ENCODE measurements at regions not wholly inside any gene's neighbourhood (a gene's known extent, or its start where the extent isn't known, plus 50 kb on each side); places are given as distances from the start of the nearest gene placed in this dataset.

DNA sequence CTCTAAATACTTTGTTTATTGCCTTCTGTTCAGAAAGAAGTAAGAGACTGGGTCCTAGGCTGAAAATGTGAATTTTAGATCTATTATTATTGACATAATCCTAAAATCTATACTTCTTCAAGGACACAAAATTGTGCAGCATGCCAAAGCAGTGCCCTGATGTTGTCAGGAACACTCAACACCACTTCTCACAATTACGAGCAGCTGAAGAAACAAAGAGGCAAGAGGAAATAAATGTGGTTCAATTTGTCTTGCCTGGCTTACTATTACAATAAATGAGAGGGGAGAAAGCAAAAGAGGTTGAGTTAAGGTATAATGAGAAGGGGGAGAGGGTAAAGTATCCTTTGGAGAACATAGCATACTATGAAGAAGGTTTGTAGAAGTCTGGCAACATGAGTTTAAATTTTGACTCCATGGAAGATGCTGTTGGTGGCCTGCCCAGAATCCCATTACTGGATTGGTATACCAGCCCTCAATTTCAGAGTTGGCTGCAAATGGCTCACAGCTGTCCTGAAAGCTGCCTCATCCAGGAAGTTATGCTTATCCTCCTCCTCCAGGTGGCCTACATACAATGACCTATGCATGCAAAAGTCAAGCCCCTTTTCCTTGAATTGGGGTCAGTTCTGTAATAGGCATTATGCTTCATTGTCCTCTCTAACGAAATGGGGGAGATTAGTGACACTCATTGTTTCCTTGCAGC, 274.6 kb upstream of the SMIM30 start:
- H3K9me3 ChIP-seq (ENCODE audit: low read length) = no peaks in the 10 kb centered on the region
- H2AFZ ChIP-seq (ENCODE audit: low read length) = no peak overlapping the region
- intact Hi-C loops (cut with micrococcal nuclease; ENCODE audit: unreplicated experiment) = no loop called here
- TF ChIP-seq, protein P1, sequence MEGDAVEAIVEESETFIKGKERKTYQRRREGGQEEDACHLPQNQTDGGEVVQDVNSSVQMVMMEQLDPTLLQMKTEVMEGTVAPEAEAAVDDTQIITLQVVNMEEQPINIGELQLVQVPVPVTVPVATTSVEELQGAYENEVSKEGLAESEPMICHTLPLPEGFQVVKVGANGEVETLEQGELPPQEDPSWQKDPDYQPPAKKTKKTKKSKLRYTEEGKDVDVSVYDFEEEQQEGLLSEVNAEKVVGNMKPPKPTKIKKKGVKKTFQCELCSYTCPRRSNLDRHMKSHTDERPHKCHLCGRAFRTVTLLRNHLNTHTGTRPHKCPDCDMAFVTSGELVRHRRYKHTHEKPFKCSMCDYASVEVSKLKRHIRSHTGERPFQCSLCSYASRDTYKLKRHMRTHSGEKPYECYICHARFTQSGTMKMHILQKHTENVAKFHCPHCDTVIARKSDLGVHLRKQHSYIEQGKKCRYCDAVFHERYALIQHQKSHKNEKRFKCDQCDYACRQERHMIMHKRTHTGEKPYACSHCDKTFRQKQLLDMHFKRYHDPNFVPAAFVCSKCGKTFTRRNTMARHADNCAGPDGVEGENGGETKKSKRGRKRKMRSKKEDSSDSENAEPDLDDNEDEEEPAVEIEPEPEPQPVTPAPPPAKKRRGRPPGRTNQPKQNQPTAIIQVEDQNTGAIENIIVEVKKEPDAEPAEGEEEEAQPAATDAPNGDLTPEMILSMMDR (conservative IDR thresholded peaks at IDR 0.05; ENCODE audit: low read length) = no peak
- no peak for TF ChIP-seq EZH2phosphoT487 (IDR thresholded peaks at IDR 0.05; ENCODE audit: borderline replicate concordance, low read depth, low read length)
- POLR2A ChIA-PET = no interaction called here
- no peaks in the 10 kb centered on the region for H3K9me2 ChIP-seq (ENCODE audit: insufficient read depth, low read length)
- H4K20me1 ChIP-seq (ENCODE audit: insufficient read depth, low read length) = no peaks in the 10 kb centered on the region
- H3K4me3 ChIP-seq (ENCODE audit: low read depth, low read length, poor library complexity, severe bottlenecking) = no peak overlapping the region
- CTCF ChIA-PET (ENCODE audit: unreplicated experiment) = no interaction called here
- H3K79me2 ChIP-seq (ENCODE audit: insufficient read depth, low read depth, low read length) = no peaks in the 10 kb centered on the region
- no TSS peak for BruUV-seq (replicated peaks)
- no peak overlapping the region for H3K27ac ChIP-seq (ENCODE audit: low read depth, low read length, poor library complexity, severe bottlenecking)
- H3K4me1 ChIP-seq (ENCODE audit: insufficient read depth, low read length, poor library complexity, severe bottlenecking) = no peaks in the 10 kb centered on the region
- no peaks in the 10 kb centered on the region for H3K36me3 ChIP-seq (ENCODE audit: insufficient read depth, low read length)
- H3K4me2 ChIP-seq (ENCODE audit: low read length) = no peak overlapping the region
- no peak for DNase-seq (ENCODE audit: low spot score)

DNA sequence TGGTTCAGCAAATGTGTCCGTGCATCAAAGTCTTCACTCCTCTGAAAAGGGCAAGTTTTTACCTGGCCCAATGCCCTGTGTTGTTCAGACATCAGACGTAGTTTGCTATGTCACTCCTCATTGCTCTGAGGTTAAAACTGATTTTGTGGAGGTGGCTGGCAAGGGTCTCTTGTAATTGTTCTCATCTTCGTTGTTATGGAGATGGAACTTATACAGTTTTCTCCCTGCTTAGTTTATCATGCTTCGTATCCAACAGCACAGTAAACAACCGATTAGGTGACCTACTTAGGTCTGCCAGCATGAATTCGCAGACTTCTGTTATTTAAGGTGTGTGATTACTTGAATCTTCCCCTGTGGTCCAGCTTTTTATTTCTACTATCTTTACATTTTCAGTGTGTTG, 274.1 kb upstream of the SMIM30 start:
- ChIA-PET CTCF (ENCODE audit: unreplicated experiment) (interaction anchor here (0.5 kb wide), 1 partner anchor 43 kb away, joined by 4 read pairs; no protein-coding TSS in a partner anchor), POLR2A (no interaction called here)
- Histone ChIP-seq H3K4me3 (ENCODE audit: low read depth, low read length, poor library complexity, severe bottlenecking) (no peak overlapping the region), H3K79me2 (ENCODE audit: insufficient read depth, low read depth, low read length) (no peaks in the 10 kb centered on the region), H4K20me1 (ENCODE audit: insufficient read depth, low read length) (no peaks in the 10 kb centered on the region), H3K27ac (ENCODE audit: low read depth, low read length, poor library complexity, severe bottlenecking) (no peak overlapping the region), H3K4me2 (ENCODE audit: low read length) (no peak overlapping the region), H3K36me3 (ENCODE audit: insufficient read depth, low read length) (no peaks in the 10 kb centered on the region), H3K9me2 (ENCODE audit: insufficient read depth, low read length) (no peaks in the 10 kb centered on the region), H3K9me3 (ENCODE audit: low read length) (no peaks in the 10 kb centered on the region), H3K4me1 (ENCODE audit: insufficient read depth, low read length, poor library complexity, severe bottlenecking) (no peaks in the 10 kb centered on the region), H2AFZ (ENCODE audit: low read length) (no peak overlapping the region)
- BruUV-seq (replicated peaks) = no TSS peak
- TF ChIP-seq, protein P1 (conservative IDR thresholded peaks at IDR 0.05; ENCODE audit: low read length) = no peak
- TF ChIP-seq EZH2phosphoT487 (IDR thresholded peaks at IDR 0.05; ENCODE audit: borderline replicate concordance, low read depth, low read length) = no peak
- DNase-seq (ENCODE audit: low spot score) = no peak
- intact Hi-C loops (cut with micrococcal nuclease; ENCODE audit: unreplicated experiment) = no loop called here

DNA sequence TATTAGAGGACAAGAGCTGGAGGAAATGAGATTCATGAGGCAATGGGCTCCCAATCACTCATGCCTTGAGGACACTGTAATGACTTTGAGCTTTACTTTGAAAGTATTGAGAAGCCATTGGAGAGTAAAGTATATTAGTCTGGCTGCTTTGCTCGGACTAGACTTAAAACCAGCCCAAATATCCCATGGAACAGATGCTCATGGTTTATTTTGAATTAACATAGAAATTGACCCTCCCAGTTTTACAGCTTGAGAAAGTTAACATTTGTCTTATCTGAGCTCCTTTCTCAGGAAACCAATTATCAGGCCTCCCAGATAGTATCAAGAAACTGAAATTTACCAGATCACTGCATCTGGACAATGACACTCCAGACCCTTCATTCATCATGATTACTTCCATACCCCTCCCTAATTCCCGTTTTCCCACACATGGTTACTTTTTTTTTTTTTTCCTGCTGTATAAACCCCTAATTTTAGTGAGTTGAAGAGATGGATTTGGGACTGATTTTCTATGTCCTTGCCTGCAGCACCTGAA, 270.8 kb upstream of the SMIM30 start:
- ChIA-PET POLR2A (interaction anchor here (0.7 kb wide), 2 partner anchors 16 to 861 kb away, joined by 3 read pairs; no protein-coding TSS in a partner anchor), CTCF (ENCODE audit: unreplicated experiment) (no interaction called here)
- H2AFZ ChIP-seq (ENCODE audit: low read length) = no peak overlapping the region
- no peaks in the 10 kb centered on the region for H4K20me1 ChIP-seq (ENCODE audit: insufficient read depth, low read length)
- H3K36me3 ChIP-seq (ENCODE audit: insufficient read depth, low read length) = no peaks in the 10 kb centered on the region
- no peak overlapping the region for H3K27ac ChIP-seq (ENCODE audit: low read depth, low read length, poor library complexity, severe bottlenecking)
- intact Hi-C loops (cut with micrococcal nuclease; ENCODE audit: unreplicated experiment) = no loop called here
- BruUV-seq (replicated peaks) = no TSS peak
- no peaks in the 10 kb centered on the region for H3K4me1 ChIP-seq (ENCODE audit: insufficient read depth, low read length, poor library complexity, severe bottlenecking)
- H3K4me3 ChIP-seq (ENCODE audit: low read depth, low read length, poor library complexity, severe bottlenecking) = no peak overlapping the region
- TF ChIP-seq, protein P1 (conservative IDR thresholded peaks at IDR 0.05; ENCODE audit: low read length) = no peak
- TF ChIP-seq EZH2phosphoT487 (IDR thresholded peaks at IDR 0.05; ENCODE audit: borderline replicate concordance, low read depth, low read length) = no peak
- no peaks in the 10 kb centered on the region for H3K79me2 ChIP-seq (ENCODE audit: insufficient read depth, low read depth, low read length)
- H3K9me2 ChIP-seq (ENCODE audit: insufficient read depth, low read length) = no peaks in the 10 kb centered on the region
- no peaks in the 10 kb centered on the region for H3K9me3 ChIP-seq (ENCODE audit: low read length)
- H3K4me2 ChIP-seq (ENCODE audit: low read length) = no peak overlapping the region
- no peak for DNase-seq (ENCODE audit: low spot score)

All from OCI-LY7 (cell line).